Lower lobe of right lung (tissue), 2 donors: ENCODE measurements at regions not wholly inside any gene's neighbourhood (a gene's known extent, or its start where the extent isn't known, plus 50 kb on each side); places are given as distances from the start of the nearest gene placed in this dataset.
"Not testable (repeated sequence)": the region's sequence is repeated elsewhere in the genome, so short reads cannot be mapped to it uniquely, and the experiment has no call there.

Source experiments
- ATAC-seq, 2 donors: fragments of 200-7000 bp; cut with Tn5 transposase; one replicate each; pipeline ENCODE4 v1.9.1; 2020 to 2022; ENCODE audit warnings: mild to moderate bottlenecking in 2 of 2, moderate library complexity in 2 of 2
- DNase-seq: peaks from one replicate; pipeline ENCODE4 v3.0.0-alpha.2; 2020
- H3K27ac ChIP-seq: fragments of 200-600 bp; one replicate; pipeline ENCODE4 v1.8.0; 2022
- H3K27me3 ChIP-seq: fragments of 200-600 bp; one replicate; pipeline ENCODE4 v1.8.0; 2022; ENCODE audit warnings: low read depth
- H3K36me3 ChIP-seq: fragments of 200-600 bp; one replicate; pipeline ENCODE4 v1.8.0; 2022; ENCODE audit warnings: mild to moderate bottlenecking
- H3K4me1 ChIP-seq: fragments of 200-600 bp; one replicate; pipeline ENCODE4 v1.8.0; 2022
- H3K4me3 ChIP-seq: fragments of 200-600 bp; one replicate; pipeline ENCODE4 v1.8.0; 2022; ENCODE audit warnings: mild to moderate bottlenecking
- H3K9me3 ChIP-seq: fragments of 200-600 bp; one replicate; pipeline ENCODE4 v1.8.0; 2022
- CTCF ChIP-seq: fragments of 200-600 bp; IDR thresholded peaks from one replicate; pipeline ENCODE4 v1.8.0; 2022; ENCODE audit warnings: antibody characterized with exemption, mild to moderate bottlenecking
- intact Hi-C: fragments of 100-400 bp; cut with DNase I; formaldehyde crosslinking; loops from one replicate; pipeline ENCODE4 v1.11.0; 2022
- donor health status: DM: no; HTN: yes; CAD: no; lungs with severe emphysema.

DNA sequence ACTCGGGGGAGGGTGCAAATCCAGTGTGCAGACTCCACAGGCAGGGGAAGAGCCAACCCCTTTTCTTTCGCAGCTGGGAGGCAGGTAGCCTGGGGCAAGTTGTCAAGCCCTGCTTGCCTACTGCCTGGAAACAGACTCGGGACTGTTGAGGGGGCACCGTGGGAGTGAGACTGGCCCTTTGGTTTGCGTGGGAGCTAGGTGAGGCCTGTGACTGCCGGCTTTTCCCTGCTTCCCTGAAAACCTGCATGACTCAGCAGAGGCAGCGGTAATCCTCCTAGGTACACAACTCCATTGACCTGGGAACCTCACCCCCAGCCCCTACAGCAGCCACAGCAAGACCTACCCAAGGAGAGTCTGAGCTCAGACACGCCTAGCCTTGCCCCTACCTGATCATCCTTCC, 509.5 kb downstream of the DTWD2 start:
- Histone ChIP-seq H3K27me3 (no peaks in the 10 kb centered on the region), H3K36me3 (no peaks in the 10 kb centered on the region), H3K27ac (no peak overlapping the region), H3K9me3 (peaks cover 4% of the 10 kb centered on the region), H3K4me1 (no peaks in the 10 kb centered on the region), H3K4me3 (no peak overlapping the region)
- ATAC-seq, result no peak
- DNase-seq, result no peak
- TF ChIP-seq CTCF, result no peak
- intact Hi-C loops, result no loop called here

- H3K27me3 ChIP-seq, result no peaks in the 10 kb centered on the region
- no peaks in the 10 kb centered on the region for H3K9me3 ChIP-seq
- H3K4me1 ChIP-seq, result no peaks in the 10 kb centered on the region
- ATAC-seq (no peak), DNase-seq (no peak)
- TF ChIP-seq CTCF, result no peak
- intact Hi-C loops, result no loop called here
- no peak overlapping the region for H3K27ac ChIP-seq
- H3K36me3 ChIP-seq, result no peaks in the 10 kb centered on the region
- no peak overlapping the region for H3K4me3 ChIP-seq
Measured at GRCh38 chr5:118468085-118468484, 520.3 kb downstream of the DTWD2 start.

DNA sequence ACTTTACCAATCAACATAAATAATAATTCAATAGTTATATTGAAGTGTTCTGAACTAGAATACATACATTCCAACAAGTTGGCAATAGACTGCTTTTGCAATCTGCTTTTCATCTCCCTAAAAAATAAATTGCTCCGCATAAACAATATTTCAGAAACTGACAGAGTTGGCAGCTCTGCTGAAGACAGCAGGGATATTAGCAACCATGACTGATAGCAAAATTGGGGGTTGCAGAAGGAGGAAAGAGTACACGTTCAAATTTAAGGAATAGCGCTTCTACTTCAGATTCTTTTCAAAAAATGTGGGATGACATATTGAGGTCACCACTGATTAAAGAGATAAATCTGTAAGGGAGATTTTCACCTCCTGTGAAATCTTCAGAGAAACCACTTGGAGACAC, 521.2 kb downstream of the DTWD2 start:
- Histone ChIP-seq H3K4me3 (no peak overlapping the region), H3K4me1 (no peaks in the 10 kb centered on the region), H3K27ac (no peak overlapping the region), H3K9me3 (no peaks in the 10 kb centered on the region), H3K27me3 (no peaks in the 10 kb centered on the region), H3K36me3 (no peaks in the 10 kb centered on the region)
- intact Hi-C loops, result no loop called here
- ATAC-seq (no peak), DNase-seq (no peak)
- no peak for TF ChIP-seq CTCF

DNA sequence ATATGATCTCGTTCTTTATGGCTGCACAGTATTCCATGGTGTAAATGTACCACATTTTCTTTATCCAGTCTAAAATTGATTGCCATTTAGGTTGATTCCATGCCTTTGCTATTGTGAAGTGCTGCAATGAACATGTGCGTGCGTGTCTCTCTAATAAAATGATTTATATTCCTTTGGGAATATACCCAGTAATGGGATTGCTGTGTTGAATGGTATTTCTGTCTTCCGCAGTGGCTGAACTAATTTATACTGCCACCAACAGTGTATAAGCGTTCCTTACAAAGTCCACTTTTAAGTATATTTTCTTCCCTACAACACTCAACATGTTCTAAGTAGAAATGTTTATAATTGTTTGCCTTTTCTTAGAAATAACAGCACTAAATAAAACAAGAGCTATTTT, 521.9 kb downstream of the DTWD2 start:
- Histone ChIP-seq H3K27me3 (no peaks in the 10 kb centered on the region), H3K27ac (no peak overlapping the region), H3K9me3 (no peaks in the 10 kb centered on the region), H3K36me3 (no peaks in the 10 kb centered on the region), H3K4me3 (no peak overlapping the region), H3K4me1 (no peaks in the 10 kb centered on the region)
- intact Hi-C loops, result no loop called here
- ATAC-seq (no peak), DNase-seq (no peak)
- TF ChIP-seq CTCF, result no peak

DNA sequence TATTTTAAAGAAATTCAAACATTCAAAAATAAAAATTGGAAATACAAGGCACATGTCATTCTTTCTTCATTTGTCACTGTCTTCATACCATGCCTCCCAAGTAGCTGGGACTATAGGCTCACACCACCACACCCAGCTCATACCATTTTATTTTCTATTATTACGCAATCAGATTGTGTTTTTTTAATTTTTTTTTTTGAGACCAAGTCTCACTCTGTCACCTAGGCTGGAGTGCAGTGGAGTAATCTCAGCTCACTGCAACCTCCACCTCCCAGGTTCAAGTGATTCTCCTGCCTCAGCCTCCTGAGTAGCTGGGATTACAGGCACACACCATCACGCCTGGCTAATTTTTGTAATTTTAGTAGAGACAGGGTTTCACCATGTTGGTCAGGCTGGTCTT, 526.1 kb downstream of the DTWD2 start:
- DNase-seq, H3K27me3 ChIP-seq, H3K27ac ChIP-seq, H3K9me3 ChIP-seq, intact Hi-C loops, H3K4me3 ChIP-seq, H3K36me3 ChIP-seq, H3K4me1 ChIP-seq, ATAC-seq: not testable (repeated sequence)

GRCh38 chr5:118461436-118461835, 526.9 kb downstream of the DTWD2 start:
- Histone ChIP-seq H3K9me3 (no peaks in the 10 kb centered on the region), H3K27me3 (no peaks in the 10 kb centered on the region), H3K27ac (no peak overlapping the region), H3K36me3 (no peaks in the 10 kb centered on the region), H3K4me1 (no peaks in the 10 kb centered on the region), H3K4me3 (no peak overlapping the region)
- intact Hi-C loops, result no loop called here
- DNase-seq, result no peak
- no peak for TF ChIP-seq CTCF
- no peak for ATAC-seq
